K562 (cell line): ENCODE measurements at regions not wholly inside any gene's neighbourhood (a gene's known extent, or its start where the extent isn't known, plus 50 kb on each side); places are given as distances from the start of the nearest gene placed in this dataset.

Experiments used
- ESRRB ChIP-seq: fragments of 250-450 bp; sonication (Bioruptor Pico); IDR thresholded peaks from 2 replicates; pipeline ENCODE4 v1.5.0; 2020; ENCODE audit warnings: mild to moderate bottlenecking, moderate library complexity, borderline replicate concordance
- GABPA ChIP-seq: fragments of 200-800 bp; sonication (Bioruptor generic); conservative IDR thresholded peaks from 2 replicates; pipeline ENCODE4 v1.6.1; 2016; ENCODE audit warnings: low read depth, missing genetic modification characterization, missing compliant biosample characterization
- GTF2E2 ChIP-seq: fragments of 200-800 bp; sonication (Bioruptor generic); IDR thresholded peaks from 2 replicates; pipeline ENCODE4 v1.6.1; 2016; ENCODE audit warnings: missing genetic modification characterization, missing compliant biosample characterization
- HDAC8 ChIP-seq: fragments of 450-650 bp; IDR thresholded peaks from 2 replicates; pipeline ENCODE4 v1.6.1; 2016; ENCODE audit warnings: mild to moderate bottlenecking, missing genetic modification characterization, moderate library complexity, missing compliant biosample characterization
- MAFG ChIP-seq: fragments of 450-650 bp; conservative IDR thresholded peaks from 2 replicates; pipeline ENCODE4 v1.6.1; 2016; ENCODE audit warnings: missing genetic modification characterization, missing compliant biosample characterization
- MYC ChIP-seq, 2 experiments: fragments of 250-450 bp in 1 of 2; sonication (Bioruptor Pico) in 1 of 2; IDR thresholded peaks; 2 replicates each; pipeline versions ENCODE4 v1.5.1 to v1.6.1; 2012 to 2021; ENCODE audit warnings: low read depth in 2 of 2, borderline replicate concordance in 1 of 2, improper control_type of control experiment in 1 of 2, low read length in 1 of 2, mild to moderate bottlenecking in 1 of 2, moderate library complexity in 1 of 2
- RFX1 ChIP-seq: fragments of 450-650 bp; IDR thresholded peaks from 2 replicates; pipeline ENCODE4 v1.6.1; 2016; ENCODE audit warnings: mild to moderate bottlenecking, moderate library complexity
- ZNF133 ChIP-seq: fragments of 250-450 bp; sonication (Bioruptor Pico); IDR thresholded peaks from 2 replicates; pipeline ENCODE4 v1.4.0; 2020; ENCODE audit warnings: mild to moderate bottlenecking
- TF ChIP-seq, protein P1 (sequence below), 2 experiments: fragments of 450-650 bp in 1 of 2; sonication (generic) in 1 of 2; formaldehyde crosslinking in 1 of 2; IDR thresholded peaks; 2 replicates each; pipeline versions ENCODE4 v1.7.1 to v1.9.0; 2016 to 2022; ENCODE audit warnings: inconsistent platforms in 1 of 2, mild to moderate bottlenecking in 1 of 2, missing genetic modification reagents in 1 of 2
- TF ChIP-seq, protein P2 (sequence below): fragments of 200-800 bp; sonication (Bioruptor generic); IDR thresholded peaks from 2 replicates; pipeline ENCODE4 v1.6.1; 2017; ENCODE audit warnings: missing genetic modification characterization, missing compliant biosample characterization
- TF ChIP-seq, protein P3 (sequence below): fragments of 250-450 bp; sonication (Bioruptor Pico); IDR thresholded peaks from 2 replicates; pipeline ENCODE4 v1.5.0; 2020; ENCODE audit warnings: mild to moderate bottlenecking, borderline replicate concordance
- TF ChIP-seq, protein P4 (sequence below): fragments of 450-650 bp; conservative IDR thresholded peaks from 2 replicates; pipeline ENCODE4 v1.6.1; 2016; ENCODE audit warnings: missing genetic modification characterization, low read depth, mild to moderate bottlenecking, control low read depth, missing compliant biosample characterization

DNA sequence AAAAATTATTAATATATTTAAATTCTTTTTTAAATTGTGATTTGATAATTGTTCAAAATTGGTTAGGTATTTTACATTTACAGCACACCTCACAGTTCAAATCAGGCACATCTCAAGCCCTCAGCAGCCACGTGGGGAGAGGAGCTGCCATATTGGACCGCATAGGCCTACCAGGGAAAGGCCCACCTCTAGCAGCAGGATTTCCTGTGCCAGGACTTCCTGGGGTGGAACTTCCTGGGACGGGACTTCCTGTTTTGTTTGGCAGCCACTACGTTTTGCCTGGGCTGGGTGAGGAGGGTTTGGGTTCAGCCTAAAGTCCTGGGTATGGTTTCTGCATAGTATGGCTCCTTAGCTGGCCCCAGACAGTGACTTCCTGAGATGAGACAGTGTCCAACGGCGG, 298.5 kb upstream of the FOXF1 start (continued):
- TF ChIP-seq, protein P1, sequence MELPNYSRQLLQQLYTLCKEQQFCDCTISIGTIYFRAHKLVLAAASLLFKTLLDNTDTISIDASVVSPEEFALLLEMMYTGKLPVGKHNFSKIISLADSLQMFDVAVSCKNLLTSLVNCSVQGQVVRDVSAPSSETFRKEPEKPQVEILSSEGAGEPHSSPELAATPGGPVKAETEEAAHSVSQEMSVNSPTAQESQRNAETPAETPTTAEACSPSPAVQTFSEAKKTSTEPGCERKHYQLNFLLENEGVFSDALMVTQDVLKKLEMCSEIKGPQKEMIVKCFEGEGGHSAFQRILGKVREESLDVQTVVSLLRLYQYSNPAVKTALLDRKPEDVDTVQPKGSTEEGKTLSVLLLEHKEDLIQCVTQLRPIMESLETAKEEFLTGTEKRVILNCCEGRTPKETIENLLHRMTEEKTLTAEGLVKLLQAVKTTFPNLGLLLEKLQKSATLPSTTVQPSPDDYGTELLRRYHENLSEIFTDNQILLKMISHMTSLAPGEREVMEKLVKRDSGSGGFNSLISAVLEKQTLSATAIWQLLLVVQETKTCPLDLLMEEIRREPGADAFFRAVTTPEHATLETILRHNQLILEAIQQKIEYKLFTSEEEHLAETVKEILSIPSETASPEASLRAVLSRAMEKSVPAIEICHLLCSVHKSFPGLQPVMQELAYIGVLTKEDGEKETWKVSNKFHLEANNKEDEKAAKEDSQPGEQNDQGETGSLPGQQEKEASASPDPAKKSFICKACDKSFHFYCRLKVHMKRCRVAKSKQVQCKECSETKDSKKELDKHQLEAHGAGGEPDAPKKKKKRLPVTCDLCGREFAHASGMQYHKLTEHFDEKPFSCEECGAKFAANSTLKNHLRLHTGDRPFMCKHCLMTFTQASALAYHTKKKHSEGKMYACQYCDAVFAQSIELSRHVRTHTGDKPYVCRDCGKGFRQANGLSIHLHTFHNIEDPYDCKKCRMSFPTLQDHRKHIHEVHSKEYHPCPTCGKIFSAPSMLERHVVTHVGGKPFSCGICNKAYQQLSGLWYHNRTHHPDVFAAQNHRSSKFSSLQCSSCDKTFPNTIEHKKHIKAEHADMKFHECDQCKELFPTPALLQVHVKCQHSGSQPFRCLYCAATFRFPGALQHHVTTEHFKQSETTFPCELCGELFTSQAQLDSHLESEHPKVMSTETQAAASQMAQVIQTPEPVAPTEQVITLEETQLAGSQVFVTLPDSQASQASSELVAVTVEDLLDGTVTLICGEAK (IDR thresholded peaks at IDR 0.05), result peak; percentile 85
- TF ChIP-seq, protein P1 (CRISPR knock-in tag; IDR thresholded peaks at IDR 0.05), result no peak
- TF ChIP-seq GTF2E2 (tag) (no peak), ESRRB (CRISPR knock-in tag) (no peak), ZNF133 (CRISPR knock-in tag) (no peak), HDAC8 (tag) (no peak), GABPA (peak; percentile 81), RFX1 (no peak), MYC (IDR thresholded peaks at IDR 0.05; ENCODE audit: low read depth, low read length) (peak; percentile 41; the same call in 1 of the 2 replicates), MYC (CRISPR knock-in tag; IDR thresholded peaks at IDR 0.05; ENCODE audit: borderline replicate concordance, low read depth) (no peak), MAFG (tag) (no peak)
- TF ChIP-seq, protein P2, sequence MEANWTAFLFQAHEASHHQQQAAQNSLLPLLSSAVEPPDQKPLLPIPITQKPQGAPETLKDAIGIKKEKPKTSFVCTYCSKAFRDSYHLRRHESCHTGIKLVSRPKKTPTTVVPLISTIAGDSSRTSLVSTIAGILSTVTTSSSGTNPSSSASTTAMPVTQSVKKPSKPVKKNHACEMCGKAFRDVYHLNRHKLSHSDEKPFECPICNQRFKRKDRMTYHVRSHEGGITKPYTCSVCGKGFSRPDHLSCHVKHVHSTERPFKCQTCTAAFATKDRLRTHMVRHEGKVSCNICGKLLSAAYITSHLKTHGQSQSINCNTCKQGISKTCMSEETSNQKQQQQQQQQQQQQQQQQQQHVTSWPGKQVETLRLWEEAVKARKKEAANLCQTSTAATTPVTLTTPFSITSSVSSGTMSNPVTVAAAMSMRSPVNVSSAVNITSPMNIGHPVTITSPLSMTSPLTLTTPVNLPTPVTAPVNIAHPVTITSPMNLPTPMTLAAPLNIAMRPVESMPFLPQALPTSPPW, result no peak
- TF ChIP-seq, protein P3, sequence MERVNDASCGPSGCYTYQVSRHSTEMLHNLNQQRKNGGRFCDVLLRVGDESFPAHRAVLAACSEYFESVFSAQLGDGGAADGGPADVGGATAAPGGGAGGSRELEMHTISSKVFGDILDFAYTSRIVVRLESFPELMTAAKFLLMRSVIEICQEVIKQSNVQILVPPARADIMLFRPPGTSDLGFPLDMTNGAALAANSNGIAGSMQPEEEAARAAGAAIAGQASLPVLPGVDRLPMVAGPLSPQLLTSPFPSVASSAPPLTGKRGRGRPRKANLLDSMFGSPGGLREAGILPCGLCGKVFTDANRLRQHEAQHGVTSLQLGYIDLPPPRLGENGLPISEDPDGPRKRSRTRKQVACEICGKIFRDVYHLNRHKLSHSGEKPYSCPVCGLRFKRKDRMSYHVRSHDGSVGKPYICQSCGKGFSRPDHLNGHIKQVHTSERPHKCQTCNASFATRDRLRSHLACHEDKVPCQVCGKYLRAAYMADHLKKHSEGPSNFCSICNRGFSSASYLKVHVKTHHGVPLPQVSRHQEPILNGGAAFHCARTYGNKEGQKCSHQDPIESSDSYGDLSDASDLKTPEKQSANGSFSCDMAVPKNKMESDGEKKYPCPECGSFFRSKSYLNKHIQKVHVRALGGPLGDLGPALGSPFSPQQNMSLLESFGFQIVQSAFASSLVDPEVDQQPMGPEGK (CRISPR knock-in tag), result no peak
- TF ChIP-seq, protein P4, sequence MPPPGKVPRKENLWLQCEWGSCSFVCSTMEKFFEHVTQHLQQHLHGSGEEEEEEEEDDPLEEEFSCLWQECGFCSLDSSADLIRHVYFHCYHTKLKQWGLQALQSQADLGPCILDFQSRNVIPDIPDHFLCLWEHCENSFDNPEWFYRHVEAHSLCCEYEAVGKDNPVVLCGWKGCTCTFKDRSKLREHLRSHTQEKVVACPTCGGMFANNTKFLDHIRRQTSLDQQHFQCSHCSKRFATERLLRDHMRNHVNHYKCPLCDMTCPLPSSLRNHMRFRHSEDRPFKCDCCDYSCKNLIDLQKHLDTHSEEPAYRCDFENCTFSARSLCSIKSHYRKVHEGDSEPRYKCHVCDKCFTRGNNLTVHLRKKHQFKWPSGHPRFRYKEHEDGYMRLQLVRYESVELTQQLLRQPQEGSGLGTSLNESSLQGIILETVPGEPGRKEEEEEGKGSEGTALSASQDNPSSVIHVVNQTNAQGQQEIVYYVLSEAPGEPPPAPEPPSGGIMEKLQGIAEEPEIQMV, result no peak
